Left cardiac atrium (tissue), 4 donors: ENCODE measurements at regions not wholly inside any gene's neighbourhood (a gene's known extent, or its start where the extent isn't known, plus 50 kb on each side); places are given as distances from the start of the nearest gene placed in this dataset.
"Not testable (repeated sequence)": the region's sequence is repeated elsewhere in the genome, so short reads cannot be mapped to it uniquely, and the experiment has no call there.

ENCODE experiments used
- ATAC-seq, 2 donors: fragments of 200-7000 bp; cut with Tn5 transposase; one replicate each; pipeline ENCODE4 v1.9.1; 2020; ENCODE audit warnings: mild to moderate bottlenecking in 2 of 2, moderate library complexity in 2 of 2
- DNase-seq: peaks from one replicate; pipeline ENCODE4 v3.0.0-alpha.2; 2020
- intact Hi-C, 2 donors: fragments of 100-400 bp; cut with DNase I; formaldehyde crosslinking; loops; one replicate each; pipeline versions ENCODE4 v1.14.1 to v1.15.1; 2022 to 2023
- donor health status: DM: no; HTN: yes; CAD: no.
- donor health status: DM: no; HTN: yes; CAD: no; lungs with severe emphysema.
- donor health status: DM: yes; HTN: yes; CAD: no.
- donor health status: Dilated cardiomyopathy.

GRCh38 chr2:88892207-88892606 lies 200.7 kb downstream of the RPIA start:
- DNase-seq: no peak
- intact Hi-C loops: no loop called here
- ATAC-seq: no peak

GRCh38 chr2:88892788-88893187 lies 201.3 kb downstream of the RPIA start:
- ATAC-seq: no peak
- DNase-seq: no peak
- intact Hi-C loops: no loop called here

GRCh38 chr2:88896971-88897370 lies 205.5 kb downstream of the RPIA start:
- intact Hi-C loops: no loop called here
- no peak for ATAC-seq
- no peak for DNase-seq

GRCh38 chr2:88897715-88898114 lies 206.2 kb downstream of the RPIA start:
- no peak for DNase-seq
- ATAC-seq: no peak
- intact Hi-C loops: no loop called here

- intact Hi-C loops: loop anchor here in 1 of 2 donors (5.0 to 10.0 kb wide), 2 partner anchors 43 to 151 kb away; no protein-coding TSS in a partner anchor
- DNase-seq (no peak), ATAC-seq (peak; percentile 55 to 76)
These were observed 212.4 kb downstream of the RPIA start for GRCh38 chr2:88903749-88904353.

- no peak for ATAC-seq
- DNase-seq: no peak
- intact Hi-C loops: no loop called here
These were observed 221.8 kb downstream of the RPIA start for GRCh38 chr2:88913280-88913679.

GRCh38 chr2:88919087-88919738 lies 227.7 kb downstream of the RPIA start:
- DNase-seq: no peak
- intact Hi-C loops: no loop called here
- ATAC-seq: no peak

GRCh38 chr2:88920399-88920798 lies 228.9 kb downstream of the RPIA start:
- ATAC-seq, intact Hi-C loops, DNase-seq: not testable (repeated sequence)

GRCh38 chr2:88924533-88924932 lies 233.1 kb downstream of the RPIA start:
- DNase-seq (no peak), ATAC-seq (no peak)
- intact Hi-C loops: no loop called here

- no peak for DNase-seq
- intact Hi-C loops: no loop called here
- ATAC-seq: no peak
These were observed 234.4 kb downstream of the RPIA start for GRCh38 chr2:88925770-88926462.

- DNase-seq (no peak), ATAC-seq (peak; percentile 38 to 47)
- intact Hi-C loops: no loop called here
These were observed 235.7 kb downstream of the RPIA start for GRCh38 chr2:88927128-88927527.

GRCh38 chr2:88930659-88931058 lies 239.2 kb downstream of the RPIA start:
- no peak for ATAC-seq
- DNase-seq: no peak
- intact Hi-C loops: no loop called here

GRCh38 chr2:88932686-88933085 lies 241.2 kb downstream of the RPIA start:
- ATAC-seq (peak in 1 of 2 donors; percentile 21), DNase-seq (no peak)
- intact Hi-C loops: no loop called here

- no peak for ATAC-seq
- no peak for DNase-seq
- intact Hi-C loops: no loop called here
These were observed 241.6 kb downstream of the RPIA start for GRCh38 chr2:88933091-88933490.

GRCh38 chr2:88933980-88934379 lies 242.5 kb downstream of the RPIA start:
- no peak for DNase-seq
- ATAC-seq: peak in 1 of 2 donors; percentile 63
- intact Hi-C loops: no loop called here

GRCh38 chr2:88941178-88941577 lies 249.7 kb downstream of the RPIA start:
- DNase-seq, ATAC-seq, intact Hi-C loops: not testable (repeated sequence)

- intact Hi-C loops: no loop called here
- ATAC-seq: no peak
- no peak for DNase-seq
These were observed 251.3 kb downstream of the RPIA start for GRCh38 chr2:88942798-88943197.

GRCh38 chr2:88949336-88949735 lies 257.9 kb downstream of the RPIA start:
- ATAC-seq (no peak), DNase-seq (no peak)
- intact Hi-C loops: loop anchor here in 1 of 2 donors (5.0 kb wide), 1 partner anchor 47 kb away; no protein-coding TSS in a partner anchor

GRCh38 chr2:88950010-88950409 lies 258.5 kb downstream of the RPIA start:
- intact Hi-C loops: no loop called here
- no peak for ATAC-seq
- DNase-seq: no peak

- ATAC-seq (no peak), DNase-seq (no peak)
- intact Hi-C loops: no loop called here
These were observed 264.1 kb downstream of the RPIA start for GRCh38 chr2:88955607-88956006.
